Pancreas (tissue), 10 donors: ENCODE measurements at regions not wholly inside any gene's neighbourhood (a gene's known extent, or its start where the extent isn't known, plus 50 kb on each side); places are given as distances from the start of the nearest gene placed in this dataset.

Source experiments
- ATAC-seq, 4 donors: fragments of 200-7000 bp; cut with Tn5 transposase; one replicate each; pipeline versions ENCODE4 v1.8.0 to v1.9.1; 2020; ENCODE audit warnings: mild to moderate bottlenecking in 4 of 4, moderate library complexity in 4 of 4
- DNase-seq, 6 donors: peaks; one replicate each; pipeline ENCODE4 v3.0.0-alpha.2; 2020
- FAIRE-seq: peaks from 2 replicates; lab custom pipeline; 2012; peaks lifted over from hg19 to GRCh38; lab: Jason Lieb, UNC
- H3K27ac ChIP-seq, 4 donors: fragments of 200-600 bp; sonication (generic); 1 replicate in 3 of 4; 2 replicates in 1 of 4; pipeline versions ENCODE4 v1.5.0 to v1.8.0; 2020
- H3K27me3 ChIP-seq, 4 donors: fragments of 200-600 bp; one replicate each; pipeline ENCODE4 v1.8.0; 2021
- H3K36me3 ChIP-seq, 3 donors: fragments of 200-600 bp; sonication (generic) in 1 of 3; one replicate each; pipeline versions ENCODE4 v1.5.0 to v1.8.0; 2020 to 2021
- H3K4me1 ChIP-seq, 3 donors: fragments of 200-600 bp; one replicate each; pipeline ENCODE4 v1.8.0; 2021
- H3K4me3 ChIP-seq, 4 donors: fragments of 200-600 bp; sonication (generic) in 2 of 4; one replicate each; pipeline versions ENCODE4 v1.5.0 to v1.8.0; 2020 to 2021
- H3K9me3 ChIP-seq, 4 donors: fragments of 200-600 bp; one replicate each; pipeline ENCODE4 v1.8.0; 2021
- CTCF ChIP-seq, 4 donors: fragments of 200-600 bp; sonication (generic) in 3 of 4; IDR thresholded peaks; one replicate each; pipeline versions ENCODE4 v1.5.0 to v1.8.0; 2021; ENCODE audit warnings: antibody characterized with exemption in 4 of 4
- WGBS, 2 donors: extraction: QIAGEN DNeasy Blood & Tissue Kit; methylation state at CpG; one replicate each; pipeline ENCODE4 v1.1.7; 2013; 5-methylcytosine and 5-hydroxymethylcytosine counted together
- intact Hi-C, 3 donors: fragments of 100-400 bp; cut with DNase I; formaldehyde crosslinking; loops; one replicate each; pipeline versions ENCODE4 v1.11.1 to v1.14.2; 2022
- donor health status: healthy with polysubstance abuse.
- donor health status: DM: no; HTN: no; CAD: no; lungs with moderate emphysema.
- donor health status: DM: no; HTN: no; CAD: no.
- donor health status: control.
- donor health status: control.
- donor health status: Bipolar disorder and iron deficiency.
- donor health status: DM: yes; HTN: yes; CAD: no.
- donor health status: DM: no; HTN: no; CAD: no.
- donor health status: DM: no; HTN: no; CAD: no.
- donor health status: DM: yes; HTN: yes; CAD: no.

- Histone ChIP-seq H3K4me3 (no peak overlapping the region), H3K4me1 (no peaks in the 10 kb centered on the region), H3K27me3 (no peaks in the 10 kb centered on the region), H3K36me3 (no peaks in the 10 kb centered on the region), H3K27ac (no peak overlapping the region), H3K9me3 (no peaks in the 10 kb centered on the region)
- no peak for TF ChIP-seq CTCF (IDR thresholded peaks at IDR 0.05)
- DNase-seq, result no peak
- WGBS, 2 donors, result 64 to 66% methylated on average over 9 of the region's 9 CpGs
- no peak for ATAC-seq
- intact Hi-C loops, result no loop called here
- no peak for FAIRE-seq
These were observed 622.8 kb downstream of the PTPRU start for GRCh38 chr1:29859126-29859525.

GRCh38 chr1:29858646-29859045 is 622.3 kb downstream of the PTPRU start:
- no peak for FAIRE-seq
- no peak for ATAC-seq
- Histone ChIP-seq H3K4me3 (no peak overlapping the region), H3K9me3 (no peaks in the 10 kb centered on the region), H3K36me3 (no peaks in the 10 kb centered on the region), H3K27ac (no peak overlapping the region), H3K4me1 (no peaks in the 10 kb centered on the region), H3K27me3 (no peaks in the 10 kb centered on the region)
- 44 to 50% methylated on average over 6 of the region's 6 CpGs for WGBS, 2 donors
- no peak for TF ChIP-seq CTCF (IDR thresholded peaks at IDR 0.05)
- DNase-seq, result no peak
- intact Hi-C loops, result no loop called here

GRCh38 chr1:29856340-29857114 is 620.2 kb downstream of the PTPRU start:
- Histone ChIP-seq H3K27ac (no peak overlapping the region), H3K4me1 (no peaks in the 10 kb centered on the region), H3K9me3 (no peaks in the 10 kb centered on the region), H3K36me3 (no peaks in the 10 kb centered on the region), H3K4me3 (no peak overlapping the region), H3K27me3 (no peaks in the 10 kb centered on the region)
- intact Hi-C loops, result no loop called here
- ATAC-seq (no peak), DNase-seq (no peak), FAIRE-seq (no peak)
- TF ChIP-seq CTCF (IDR thresholded peaks at IDR 0.05), result no peak
- 52 to 65% methylated on average over 12 of the region's 12 CpGs for WGBS, 2 donors

GRCh38 chr1:29855561-29856160 is 619.3 kb downstream of the PTPRU start:
- no peak for FAIRE-seq
- Histone ChIP-seq H3K4me1 (no peaks in the 10 kb centered on the region), H3K36me3 (no peaks in the 10 kb centered on the region), H3K27ac (no peak overlapping the region), H3K27me3 (no peaks in the 10 kb centered on the region), H3K9me3 (no peaks in the 10 kb centered on the region), H3K4me3 (no peak overlapping the region)
- ATAC-seq, result no peak
- intact Hi-C loops, result no loop called here
- no peak for DNase-seq
- WGBS, 2 donors, result 69 to 76% methylated on average over 10 of the region's 10 CpGs
- no peak for TF ChIP-seq CTCF (IDR thresholded peaks at IDR 0.05)

GRCh38 chr1:29854700-29855276 is 618.5 kb downstream of the PTPRU start:
- no peak for TF ChIP-seq CTCF (IDR thresholded peaks at IDR 0.05)
- WGBS, 2 donors, result 58 to 68% methylated on average over 9 of the region's 9 CpGs
- DNase-seq (no peak), ATAC-seq (no peak), FAIRE-seq (no peak)
- Histone ChIP-seq H3K27ac (no peak overlapping the region), H3K4me1 (no peaks in the 10 kb centered on the region), H3K9me3 (no peaks in the 10 kb centered on the region), H3K36me3 (no peaks in the 10 kb centered on the region), H3K27me3 (no peaks in the 10 kb centered on the region), H3K4me3 (no peak overlapping the region)
- intact Hi-C loops, result no loop called here
